Subcutaneous abdominal adipose tissue (tissue), 5 donors: ENCODE measurements at regions not wholly inside any gene's neighbourhood (a gene's known extent, or its start where the extent isn't known, plus 50 kb on each side); places are given as distances from the start of the nearest gene placed in this dataset.

ENCODE experiments used
- H3K27ac ChIP-seq: one replicate; pipeline ENCODE4 v1.7.0; 2013; ENCODE audit warnings: low read depth, mild to moderate bottlenecking, inconsistent platforms, low read length, moderate library complexity
- H3K27me3 ChIP-seq, 5 donors: one replicate each; pipeline ENCODE4 v1.7.0; 2013; ENCODE audit warnings: low read length in 5 of 5, inconsistent platforms in 1 of 5; ENCODE audit not compliant: control insufficient read depth in 5 of 5, insufficient read depth in 4 of 5
- H3K36me3 ChIP-seq, 5 donors: one replicate each; pipeline ENCODE4 v1.7.0; 2013; ENCODE audit warnings: low read length in 5 of 5; ENCODE audit not compliant: control insufficient read depth in 5 of 5, insufficient read depth in 5 of 5
- H3K4me1 ChIP-seq, 5 donors: one replicate each; pipeline ENCODE4 v1.7.0; 2013; ENCODE audit warnings: low read length in 5 of 5, mild to moderate bottlenecking in 3 of 5, moderate library complexity in 1 of 5; ENCODE audit not compliant: control insufficient read depth in 5 of 5, insufficient read depth in 5 of 5
- H3K4me3 ChIP-seq, 5 donors: one replicate each; pipeline ENCODE4 v1.7.0; 2013; ENCODE audit warnings: low read length in 5 of 5, low read depth in 1 of 5
- H3K9ac ChIP-seq, 5 donors: one replicate each; pipeline ENCODE4 v1.7.0; 2013; ENCODE audit warnings: low read length in 5 of 5, mild to moderate bottlenecking in 4 of 5, moderate library complexity in 3 of 5
- H3K9me3 ChIP-seq, 5 donors: one replicate each; pipeline ENCODE4 v1.7.0; 2013; ENCODE audit warnings: low read length in 5 of 5; ENCODE audit not compliant: control insufficient read depth in 5 of 5
- donor health status: healthy.
- donor health status: healthy.
- donor health status: healthy.
- donor health status: healthy.
- donor health status: healthy.

- no peaks in the 10 kb centered on the region for H3K27me3 ChIP-seq
- H3K9me3 ChIP-seq, result no peaks in the 10 kb centered on the region
- H3K4me1 ChIP-seq, result no peaks in the 10 kb centered on the region
- no peak overlapping the region for H3K4me3 ChIP-seq
- H3K36me3 ChIP-seq, result no peaks in the 10 kb centered on the region
- no peak overlapping the region for H3K27ac ChIP-seq
- no peak overlapping the region for H3K9ac ChIP-seq
Measured at GRCh38 chr9:13047827-13048587, 231.5 kb downstream of the MPDZ start.

DNA sequence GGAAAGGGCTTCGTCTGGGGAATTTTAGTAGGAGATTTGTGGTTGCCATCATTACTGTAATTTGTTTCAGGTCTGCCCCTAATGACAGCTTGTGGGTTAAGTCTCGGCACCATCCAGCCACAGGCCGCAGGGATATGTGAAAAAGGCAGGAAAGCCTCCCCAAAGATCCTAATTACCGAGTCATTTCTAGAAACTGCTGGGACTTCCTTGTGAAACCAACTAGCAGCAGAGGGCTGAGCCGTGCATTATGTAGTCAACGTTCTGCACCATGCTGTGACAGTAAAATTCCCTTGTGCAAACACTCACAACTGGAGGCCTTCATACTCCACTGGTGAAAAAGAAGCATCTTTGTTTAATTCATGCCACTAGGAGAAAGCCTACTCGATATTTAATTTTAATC lies 230.3 kb downstream of the MPDZ start:
- no peak overlapping the region for H3K9ac ChIP-seq
- no peak overlapping the region for H3K27ac ChIP-seq
- no peaks in the 10 kb centered on the region for H3K4me1 ChIP-seq
- H3K36me3 ChIP-seq, result no peaks in the 10 kb centered on the region
- no peaks in the 10 kb centered on the region for H3K9me3 ChIP-seq
- no peaks in the 10 kb centered on the region for H3K27me3 ChIP-seq
- H3K4me3 ChIP-seq, result no peak overlapping the region

DNA sequence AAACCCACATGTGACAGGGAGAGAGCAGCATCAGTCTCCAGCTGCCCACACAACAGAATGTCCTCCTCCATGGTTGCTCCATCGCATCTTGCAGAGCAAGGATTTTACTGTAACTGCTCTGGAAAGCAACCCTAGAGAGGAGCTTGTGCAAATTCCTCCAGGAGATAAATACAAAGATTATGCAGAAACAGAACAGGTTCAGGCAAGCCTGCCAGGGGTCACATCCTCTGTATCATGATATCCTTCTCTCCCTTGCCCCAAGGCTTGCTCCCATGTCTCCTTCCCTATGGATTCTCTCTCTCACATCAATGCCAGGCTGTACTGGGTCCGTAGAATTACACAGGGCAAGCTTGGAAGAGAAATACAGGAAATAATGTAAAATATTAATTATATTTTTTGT lies 226.0 kb downstream of the MPDZ start:
- no peak overlapping the region for H3K27ac ChIP-seq
- H3K27me3 ChIP-seq, result no peaks in the 10 kb centered on the region
- H3K9ac ChIP-seq, result no peak overlapping the region
- H3K4me3 ChIP-seq, result no peak overlapping the region
- H3K4me1 ChIP-seq, result no peaks in the 10 kb centered on the region
- no peaks in the 10 kb centered on the region for H3K36me3 ChIP-seq
- H3K9me3 ChIP-seq, result no peaks in the 10 kb centered on the region

DNA sequence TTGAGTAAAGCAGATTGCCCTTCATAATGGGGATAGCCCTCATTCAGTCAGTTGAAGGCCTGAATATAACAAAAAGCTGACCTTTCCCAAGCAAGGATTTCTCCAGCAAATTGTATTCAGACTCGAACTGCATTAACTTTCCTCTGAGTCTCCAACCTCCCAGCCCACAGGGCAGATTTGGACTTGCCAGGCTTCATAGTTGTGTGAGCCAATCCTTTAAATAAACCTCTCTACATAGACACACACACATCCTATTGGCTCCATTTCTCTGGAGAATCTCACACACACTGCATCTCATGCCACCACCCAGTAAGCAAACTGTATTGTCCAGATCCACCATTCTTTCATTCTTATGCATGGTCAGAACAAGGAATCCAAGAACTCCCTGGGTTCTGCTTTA lies 225.1 kb downstream of the MPDZ start:
- Histone ChIP-seq H3K4me1 (no peaks in the 10 kb centered on the region), H3K27me3 (no peaks in the 10 kb centered on the region), H3K9ac (no peak overlapping the region), H3K36me3 (no peaks in the 10 kb centered on the region), H3K4me3 (no peak overlapping the region), H3K27ac (no peak overlapping the region), H3K9me3 (no peaks in the 10 kb centered on the region)
